NCI-H1417 treated with DMSO at 0.1 percent for 48 hours (cell line): ENCODE measurements at regions not wholly inside any gene's neighbourhood (a gene's known extent, or its start where the extent isn't known, plus 50 kb on each side); places are given as distances from the start of the nearest gene placed in this dataset.

Experiments used
- DNase-seq: peaks from one replicate; lab custom pipeline; 2025; lab: John Stamatoyannopoulos, UW

DNA sequence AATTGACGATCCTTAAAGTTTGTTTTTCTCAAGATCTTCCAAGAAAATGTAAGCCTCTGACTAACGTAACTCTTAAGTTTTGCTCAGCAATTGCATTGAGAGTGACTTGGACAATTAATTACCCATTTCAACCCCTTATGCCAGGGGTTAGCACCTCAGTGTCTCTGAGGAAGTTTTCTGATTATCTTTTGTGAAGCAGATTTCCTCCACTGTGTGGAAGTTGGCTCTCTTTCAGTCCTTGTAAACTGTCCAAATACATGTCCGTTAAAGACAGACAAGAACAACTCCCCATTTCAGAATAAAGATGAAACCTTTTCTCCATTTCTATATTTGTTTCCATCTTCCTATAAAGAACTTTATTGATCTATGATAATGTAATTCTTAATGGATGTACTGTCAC, 296.4 kb upstream of the FMN2 start:
- DNase-seq = no peak

GRCh38 chr1:239799617-239800016, 292.1 kb upstream of the FMN2 start:
- no peak for DNase-seq

GRCh38 chr1:239800861-239801260, 290.8 kb upstream of the FMN2 start:
- no peak for DNase-seq

DNA sequence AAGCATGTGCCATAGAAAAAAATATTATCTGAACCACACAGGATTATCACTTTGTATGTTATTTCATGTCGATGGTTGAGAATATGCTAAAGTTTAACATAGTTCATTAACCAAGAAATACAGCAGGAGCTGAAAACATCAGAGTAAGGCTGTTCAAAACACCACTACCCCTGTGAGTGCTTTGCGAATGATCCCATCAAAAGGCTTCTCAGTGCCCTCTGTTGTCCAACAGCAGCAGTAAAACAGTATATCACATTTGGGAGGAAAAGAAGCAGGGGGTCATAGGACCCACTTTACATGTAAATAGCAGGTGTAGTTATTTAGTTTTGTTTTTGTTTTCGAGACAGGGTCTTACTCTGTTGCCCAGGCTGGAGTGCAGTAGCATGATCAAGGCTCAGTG, 289.4 kb upstream of the FMN2 start:
- DNase-seq = no peak

- no peak for DNase-seq
These were observed 287.9 kb upstream of the FMN2 start for GRCh38 chr1:239803781-239804180.

DNA sequence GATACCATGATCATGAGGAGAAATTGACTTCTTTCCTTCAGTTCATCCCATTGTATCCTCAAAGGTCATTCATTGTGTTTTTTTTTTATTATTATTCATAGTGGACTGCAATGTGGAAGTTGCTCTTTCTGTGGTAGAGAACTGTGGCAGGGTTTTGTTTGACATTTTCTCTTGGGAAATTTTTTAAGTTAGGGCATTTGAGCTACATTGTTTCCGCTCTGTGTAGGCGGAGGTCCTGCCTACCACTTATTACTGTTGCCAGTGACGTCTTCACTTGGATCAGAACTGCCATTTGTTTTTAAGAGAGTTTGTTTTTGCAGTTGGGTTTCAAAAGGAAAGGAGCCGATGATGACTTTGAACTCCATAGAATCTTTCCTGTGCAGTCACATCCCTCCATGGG, 287.4 kb upstream of the FMN2 start:
- no peak for DNase-seq

DNA sequence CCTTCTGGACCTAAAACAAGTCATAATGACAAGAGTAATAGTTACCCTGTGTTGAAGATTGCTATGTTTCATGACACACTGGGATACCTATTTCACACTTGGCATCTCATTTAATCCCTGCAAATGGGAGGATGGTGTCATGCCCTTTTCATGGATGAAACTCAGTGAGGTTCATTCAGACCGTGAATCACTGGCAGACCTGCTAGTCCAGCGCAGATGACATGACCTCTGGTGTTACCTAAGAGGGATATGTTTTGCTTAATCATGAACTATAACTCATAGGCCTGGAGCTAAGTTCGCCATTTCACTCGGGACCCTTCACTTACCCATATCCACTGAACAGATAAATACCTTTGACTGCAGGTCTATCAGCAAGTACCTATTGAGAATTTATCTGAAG, 286.6 kb upstream of the FMN2 start:
- DNase-seq = no peak

DNA sequence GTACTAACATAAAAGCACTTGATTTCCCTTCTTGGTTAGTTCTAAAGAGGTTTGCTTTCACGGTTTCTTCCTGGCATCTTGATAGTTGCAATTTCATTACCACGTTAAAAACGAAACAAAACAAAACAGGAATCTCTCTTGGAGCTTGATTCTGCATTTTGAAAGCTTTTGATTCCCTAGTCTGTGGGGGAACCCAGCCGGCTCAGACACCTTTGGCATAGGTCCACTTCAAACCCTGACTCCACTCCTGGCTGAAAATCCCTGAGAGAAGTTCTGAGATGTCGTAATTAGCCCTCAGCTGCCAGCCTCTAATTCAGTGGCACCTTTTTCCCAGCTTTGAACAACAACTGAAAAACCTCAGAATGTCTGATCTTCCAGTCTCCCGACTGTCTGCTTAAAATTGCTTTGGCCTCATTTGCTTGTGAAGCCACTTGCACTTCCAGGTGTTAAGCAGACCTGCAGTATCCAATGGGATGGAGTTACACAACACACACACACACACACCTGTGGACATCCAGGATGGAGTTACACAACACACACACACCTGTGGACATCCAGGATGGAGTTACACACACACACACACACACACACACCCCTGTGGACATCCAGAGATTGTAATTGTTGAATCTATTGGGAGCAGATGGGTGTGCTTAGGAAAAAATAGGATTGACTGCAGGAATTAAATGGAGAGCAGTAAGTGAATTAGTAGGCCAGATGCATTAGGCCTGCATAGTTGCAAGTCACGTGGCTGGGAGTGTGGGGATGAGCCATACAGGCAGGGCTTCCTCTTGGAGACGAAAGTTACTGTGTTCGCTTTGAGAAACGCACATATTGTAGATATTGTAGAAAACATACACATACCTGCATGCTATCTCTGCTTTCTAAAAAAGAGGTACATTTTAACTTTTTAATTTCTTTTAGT, 285.6 kb upstream of the FMN2 start:
- no peak for DNase-seq

- no peak for DNase-seq
These were observed 284.8 kb upstream of the FMN2 start for GRCh38 chr1:239806897-239807296.

DNA sequence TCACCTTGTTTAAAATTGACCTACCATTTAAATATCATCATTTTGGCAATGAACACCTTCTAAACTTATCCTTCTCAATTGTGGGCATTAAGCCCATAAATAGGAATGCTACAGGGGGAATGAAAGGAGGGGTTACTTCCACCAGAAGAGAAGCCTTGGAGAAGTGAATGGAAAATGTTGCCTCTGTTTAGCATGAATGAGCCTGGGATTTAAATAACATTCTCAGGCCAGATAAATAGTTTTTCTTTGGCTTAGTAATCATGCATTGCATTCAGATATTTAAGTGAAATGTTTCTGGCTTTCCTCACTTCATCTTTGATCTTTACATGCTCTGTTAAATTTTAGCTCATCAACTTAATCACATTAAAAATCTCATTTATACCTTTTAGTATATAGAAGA, 284.3 kb upstream of the FMN2 start:
- no peak for DNase-seq

DNA sequence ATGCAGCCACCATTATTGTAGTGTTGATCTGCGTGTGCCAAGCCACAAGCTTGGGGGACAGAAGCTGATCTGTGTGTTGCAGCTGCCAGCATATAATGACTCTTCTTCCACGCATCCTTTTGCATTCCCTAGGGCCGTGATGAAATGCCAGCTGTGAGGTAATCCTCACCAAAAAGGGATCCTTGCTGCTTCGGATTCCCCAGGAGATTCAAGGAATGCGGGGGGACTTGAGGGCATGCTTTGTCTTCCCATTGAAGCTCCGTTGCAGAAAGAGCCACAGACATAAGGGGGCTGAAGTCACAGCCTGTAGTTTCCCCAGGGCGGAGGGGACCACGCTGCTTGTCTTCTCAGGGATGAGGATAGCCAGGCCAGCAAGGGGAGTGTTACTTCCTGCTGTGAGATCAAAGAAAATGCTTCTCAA, 281.6 kb upstream of the FMN2 start:
- no peak for DNase-seq

DNA sequence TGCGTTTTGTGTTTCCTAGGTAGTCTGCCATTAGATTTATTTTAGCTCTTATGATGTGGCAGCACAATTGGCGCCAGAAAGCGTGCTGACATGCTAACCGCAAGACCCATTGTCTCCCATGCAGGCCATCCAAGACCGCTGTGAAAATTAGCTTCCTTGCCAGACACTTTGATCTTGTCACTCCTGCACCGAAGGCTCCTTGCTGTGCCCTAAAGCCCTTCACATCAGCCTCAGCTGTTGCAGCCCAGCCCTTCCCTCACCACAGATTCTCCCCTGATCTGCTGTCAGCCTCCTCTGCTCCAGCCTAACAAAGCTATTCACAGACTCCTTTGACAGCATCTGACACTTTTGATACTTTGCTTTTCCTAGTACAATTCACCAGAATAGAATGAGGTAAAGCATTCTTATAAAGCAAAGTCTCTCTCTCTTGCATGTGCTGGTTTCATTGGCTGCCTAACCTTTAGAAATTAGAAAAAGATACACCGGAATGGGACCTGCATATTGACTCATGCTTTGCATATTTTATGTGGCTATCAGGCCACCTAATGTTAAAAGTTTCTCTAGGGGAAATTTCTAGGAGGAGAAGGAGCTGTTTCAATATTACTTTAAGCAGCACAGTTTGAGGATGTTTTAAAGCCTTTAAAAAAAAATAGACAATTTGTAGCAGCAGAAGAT, 280.3 kb upstream of the FMN2 start:
- no peak for DNase-seq

DNA sequence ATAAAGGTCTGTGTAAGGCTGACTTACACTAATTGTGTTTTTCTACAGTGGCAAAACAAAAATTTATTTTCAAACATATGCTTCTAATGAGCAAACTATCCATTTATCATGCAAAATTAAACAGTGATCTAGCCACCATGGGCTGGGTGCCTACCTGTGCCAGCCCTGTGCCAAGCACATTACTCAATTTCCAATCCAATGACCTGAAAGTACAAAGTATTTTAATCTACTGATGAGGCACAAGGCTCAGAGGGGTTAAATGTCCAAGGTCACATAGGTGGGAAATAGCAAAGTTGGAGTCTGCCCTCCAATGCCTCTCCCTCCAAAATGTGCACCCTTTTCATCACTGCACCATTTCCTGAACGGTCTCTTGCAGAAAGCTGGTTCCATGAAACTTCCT, 279.1 kb upstream of the FMN2 start:
- no peak for DNase-seq

GRCh38 chr1:239814306-239814881, 277.3 kb upstream of the FMN2 start:
- DNase-seq = no peak

- DNase-seq = no peak
These were observed 276.6 kb upstream of the FMN2 start for GRCh38 chr1:239815074-239815473.

- no peak for DNase-seq
These were observed 275.5 kb upstream of the FMN2 start for GRCh38 chr1:239816081-239816782.

DNA sequence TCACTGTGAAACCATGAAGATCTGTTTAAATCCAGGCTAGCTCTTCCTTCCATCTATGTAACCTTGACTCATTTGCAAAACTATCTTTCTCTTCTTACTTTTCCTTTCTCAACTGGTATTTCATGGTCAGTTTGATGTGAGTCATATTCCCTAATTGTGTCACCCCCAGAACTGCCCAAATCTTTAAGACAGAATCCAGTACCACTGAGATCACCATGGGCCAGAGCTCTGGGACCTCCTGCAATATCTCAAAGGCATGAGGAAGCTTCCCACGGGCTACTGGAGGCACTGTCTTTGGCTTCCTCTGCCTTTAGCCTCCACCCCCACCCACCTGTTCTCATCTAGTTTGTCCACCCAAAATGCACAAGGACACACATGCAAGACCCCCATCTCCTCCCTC, 274.4 kb upstream of the FMN2 start:
- DNase-seq = no peak

GRCh38 chr1:239817801-239818200, 273.9 kb upstream of the FMN2 start:
- DNase-seq = no peak

DNA sequence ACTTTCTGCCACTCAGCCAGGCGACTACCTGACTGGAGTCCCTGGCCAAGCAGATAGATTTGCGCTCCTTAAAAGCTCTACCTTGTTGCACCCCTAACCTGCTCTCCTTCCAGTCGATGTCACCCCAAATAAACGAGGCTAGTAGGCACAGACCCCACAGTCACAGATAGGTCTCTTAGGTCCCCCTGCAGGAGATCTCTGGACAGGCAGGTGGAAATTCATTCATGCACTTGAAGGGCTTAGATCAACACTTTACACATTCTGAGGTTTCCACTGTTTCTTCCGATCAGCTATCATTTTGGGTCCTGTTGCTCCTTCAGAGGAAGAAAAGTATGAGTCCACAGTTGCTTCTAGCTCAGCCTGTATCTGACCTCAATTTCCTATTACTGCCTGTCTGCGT, 272.6 kb upstream of the FMN2 start:
- no peak for DNase-seq

- no peak for DNase-seq
These were observed 271.9 kb upstream of the FMN2 start for GRCh38 chr1:239819756-239820250.

GRCh38 chr1:239823852-239824251, 267.8 kb upstream of the FMN2 start:
- DNase-seq = no peak

GRCh38 chr1:239826211-239826610, 265.5 kb upstream of the FMN2 start:
- DNase-seq = no peak
